Type B pancreatic cell (in vitro differentiated cells): ENCODE measurements at regions not wholly inside any gene's neighbourhood (a gene's known extent, or its start where the extent isn't known, plus 50 kb on each side); places are given as distances from the start of the nearest gene placed in this dataset.

ENCODE experiments used
- DNase-seq: peaks from one replicate; pipeline ENCODE4 v3.0.0; 2021; ENCODE audit warnings: mixed read lengths; ENCODE audit not compliant: unreplicated experiment; ENCODE audit errors: extremely low spot score
- H3K27ac Mint-ChIP-seq: 2 replicates; pipeline ENCODE4 v1.8.0; 2021; ENCODE audit warnings: mild to moderate bottlenecking, mixed read lengths
- H3K27me3 Mint-ChIP-seq: 2 replicates; pipeline ENCODE4 v1.8.0; 2021; ENCODE audit warnings: mixed read lengths
- H3K36me3 Mint-ChIP-seq: 2 replicates; pipeline ENCODE4 v1.8.0; 2021; ENCODE audit warnings: mixed read lengths
- H3K4me1 Mint-ChIP-seq: one replicate; pipeline ENCODE4 v1.8.0; 2021; ENCODE audit warnings: mixed read lengths; ENCODE audit not compliant: unreplicated experiment
- H3K4me3 Mint-ChIP-seq: 2 replicates; pipeline ENCODE4 v1.8.0; 2021; ENCODE audit warnings: mild to moderate bottlenecking, mixed read lengths
- H3K9me3 Mint-ChIP-seq: 2 replicates; pipeline ENCODE4 v1.8.0; 2021; ENCODE audit warnings: mixed read lengths
- TF ChIP-seq, protein P1 (sequence below): fragments of 200-600 bp; sonication (generic); conservative IDR thresholded peaks from 2 replicates; pipeline ENCODE4 v1.5.0; 2021; ENCODE audit warnings: antibody characterized with exemption, mild to moderate bottlenecking

DNA sequence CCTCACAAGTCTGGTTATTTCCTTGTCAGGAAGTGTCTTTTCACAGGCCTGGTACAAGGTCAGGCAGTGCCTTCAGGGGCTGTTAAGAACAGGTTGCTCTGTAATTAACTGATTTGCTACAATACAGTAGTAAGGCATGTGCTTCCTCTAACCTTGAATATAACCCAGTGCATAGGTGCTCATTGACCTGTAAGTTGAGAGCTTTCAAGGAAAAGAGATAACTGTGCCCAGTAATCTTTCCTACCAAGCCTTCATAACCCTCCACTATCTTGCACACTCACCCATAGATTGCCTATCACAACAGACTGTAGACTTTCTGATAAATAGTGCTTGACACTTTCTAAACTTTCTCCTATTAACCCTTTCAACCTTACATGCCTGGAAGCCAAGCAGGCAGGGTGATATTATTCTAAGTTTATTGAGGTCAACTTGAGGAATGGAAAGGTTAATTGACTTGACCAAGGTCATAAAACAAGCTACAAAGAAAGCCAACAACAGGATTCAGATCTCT is 148.1 kb downstream of the PPARGC1A start:
- TF ChIP-seq, protein P1, sequence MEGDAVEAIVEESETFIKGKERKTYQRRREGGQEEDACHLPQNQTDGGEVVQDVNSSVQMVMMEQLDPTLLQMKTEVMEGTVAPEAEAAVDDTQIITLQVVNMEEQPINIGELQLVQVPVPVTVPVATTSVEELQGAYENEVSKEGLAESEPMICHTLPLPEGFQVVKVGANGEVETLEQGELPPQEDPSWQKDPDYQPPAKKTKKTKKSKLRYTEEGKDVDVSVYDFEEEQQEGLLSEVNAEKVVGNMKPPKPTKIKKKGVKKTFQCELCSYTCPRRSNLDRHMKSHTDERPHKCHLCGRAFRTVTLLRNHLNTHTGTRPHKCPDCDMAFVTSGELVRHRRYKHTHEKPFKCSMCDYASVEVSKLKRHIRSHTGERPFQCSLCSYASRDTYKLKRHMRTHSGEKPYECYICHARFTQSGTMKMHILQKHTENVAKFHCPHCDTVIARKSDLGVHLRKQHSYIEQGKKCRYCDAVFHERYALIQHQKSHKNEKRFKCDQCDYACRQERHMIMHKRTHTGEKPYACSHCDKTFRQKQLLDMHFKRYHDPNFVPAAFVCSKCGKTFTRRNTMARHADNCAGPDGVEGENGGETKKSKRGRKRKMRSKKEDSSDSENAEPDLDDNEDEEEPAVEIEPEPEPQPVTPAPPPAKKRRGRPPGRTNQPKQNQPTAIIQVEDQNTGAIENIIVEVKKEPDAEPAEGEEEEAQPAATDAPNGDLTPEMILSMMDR: no peak

DNA sequence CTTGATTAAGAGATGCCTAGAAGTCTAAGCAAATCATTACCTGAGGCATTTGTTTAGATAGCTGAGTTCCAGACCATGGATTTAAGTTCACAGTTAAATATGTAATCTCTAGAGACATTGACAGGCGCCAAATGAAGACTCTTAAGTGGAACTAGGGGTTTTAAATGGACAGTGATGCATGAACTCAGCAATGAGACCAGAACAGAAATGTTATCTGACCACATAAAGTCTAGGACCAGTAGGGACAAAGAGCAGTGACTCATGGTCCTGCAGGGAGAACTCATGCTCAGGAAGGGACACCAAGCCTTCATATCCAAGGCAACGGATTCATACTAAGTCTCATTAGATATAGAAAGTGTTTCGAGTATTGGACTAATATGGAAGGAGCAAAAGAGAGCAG is 152.3 kb downstream of the PPARGC1A start:
- Mint-ChIP-seq H3K36me3 (no peaks in the 10 kb centered on the region), H3K9me3 (no peaks in the 10 kb centered on the region), H3K4me3 (no peak overlapping the region), H3K4me1 (peaks cover 6% of the 10 kb centered on the region), H3K27me3 (peaks cover 5% of the 10 kb centered on the region), H3K27ac (no peak overlapping the region)
- no peak for DNase-seq
- TF ChIP-seq, protein P1: no peak

More for the DNA sequence above, 148.1 kb downstream of the PPARGC1A start:
- H3K36me3 Mint-ChIP-seq: no peaks in the 10 kb centered on the region
- H3K27me3 Mint-ChIP-seq: peaks cover 4% of the 10 kb centered on the region
- no peak for DNase-seq
- peaks cover 6% of the 10 kb centered on the region for H3K4me1 Mint-ChIP-seq
- H3K27ac Mint-ChIP-seq: no peak overlapping the region
- no peak overlapping the region for H3K4me3 Mint-ChIP-seq
- H3K9me3 Mint-ChIP-seq: no peaks in the 10 kb centered on the region

DNA sequence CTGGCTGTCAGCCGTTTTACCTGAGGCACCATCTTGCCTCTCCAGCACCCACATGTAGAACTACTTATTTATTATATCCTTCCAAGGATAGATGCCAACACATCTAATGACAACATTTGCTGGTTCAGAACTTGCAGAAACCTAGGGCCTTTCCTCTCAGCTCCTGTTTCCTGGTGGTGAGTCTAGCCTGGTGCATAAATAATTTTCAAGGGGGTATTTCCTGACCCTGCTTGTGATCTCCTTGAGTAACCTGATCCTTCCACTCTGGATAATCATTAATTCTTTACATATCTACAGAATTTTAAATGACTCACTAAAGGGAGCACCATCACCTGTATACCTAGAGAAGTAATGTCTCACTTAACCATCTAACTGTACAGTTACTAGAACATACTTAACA is 153.4 kb downstream of the PPARGC1A start:
- TF ChIP-seq, protein P1: no peak
- no peak for DNase-seq
- Mint-ChIP-seq H3K36me3 (no peaks in the 10 kb centered on the region), H3K4me3 (no peak overlapping the region), H3K27me3 (peaks cover 9% of the 10 kb centered on the region), H3K9me3 (no peaks in the 10 kb centered on the region), H3K4me1 (peaks cover 4% of the 10 kb centered on the region), H3K27ac (no peak overlapping the region)

DNA sequence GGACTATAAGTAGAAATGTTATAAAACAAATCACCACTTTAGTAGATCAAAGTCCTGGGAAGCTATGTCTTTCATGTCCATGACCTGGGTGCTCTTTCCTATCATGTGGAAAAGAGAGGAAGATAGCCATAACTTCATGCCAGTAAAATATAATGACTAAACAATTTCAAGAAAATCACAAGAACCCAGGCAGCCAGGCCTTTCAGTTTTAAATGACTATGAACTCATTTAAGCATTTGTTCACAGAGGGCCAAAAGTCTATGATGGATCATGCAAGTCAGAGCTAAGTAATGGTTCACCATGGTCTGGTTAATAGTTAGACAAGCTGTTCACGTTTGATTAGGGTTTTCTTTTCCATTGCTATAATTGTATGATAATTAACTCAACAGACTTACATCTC is 155.8 kb downstream of the PPARGC1A start:
- no peaks in the 10 kb centered on the region for H3K36me3 Mint-ChIP-seq

DNA sequence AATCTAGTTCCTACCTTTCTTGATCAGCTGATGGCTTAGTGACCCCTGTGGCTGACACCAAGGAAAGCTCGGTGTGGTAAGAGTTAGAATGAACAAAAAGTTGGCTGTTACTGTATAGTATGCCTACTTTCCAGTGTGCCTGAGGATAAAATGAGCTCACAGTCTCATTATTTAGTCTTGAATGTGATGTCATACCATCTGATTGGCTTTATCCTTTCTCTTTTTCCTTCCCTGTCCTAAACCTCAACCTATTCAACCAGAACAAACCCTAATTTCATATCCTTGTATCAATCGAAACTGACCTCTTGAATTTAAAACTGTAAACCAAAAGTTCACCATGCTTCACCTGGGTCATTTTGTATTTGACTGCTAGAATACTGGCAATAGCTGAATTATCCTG is 156.4 kb downstream of the PPARGC1A start:
- DNase-seq: no peak
- H3K27me3 Mint-ChIP-seq: peaks cover 9% of the 10 kb centered on the region
- TF ChIP-seq, protein P1: no peak
- H3K4me1 Mint-ChIP-seq: no peaks in the 10 kb centered on the region
- H3K9me3 Mint-ChIP-seq: no peaks in the 10 kb centered on the region
- H3K36me3 Mint-ChIP-seq: no peaks in the 10 kb centered on the region
- H3K4me3 Mint-ChIP-seq: no peak overlapping the region
- no peak overlapping the region for H3K27ac Mint-ChIP-seq

More for the DNA sequence above, 155.8 kb downstream of the PPARGC1A start:
- no peak overlapping the region for H3K27ac Mint-ChIP-seq
- DNase-seq: no peak
- H3K4me1 Mint-ChIP-seq: no peaks in the 10 kb centered on the region
- H3K27me3 Mint-ChIP-seq: peaks cover 9% of the 10 kb centered on the region
- H3K9me3 Mint-ChIP-seq: no peaks in the 10 kb centered on the region
- no peak overlapping the region for H3K4me3 Mint-ChIP-seq
- TF ChIP-seq, protein P1: no peak

DNA sequence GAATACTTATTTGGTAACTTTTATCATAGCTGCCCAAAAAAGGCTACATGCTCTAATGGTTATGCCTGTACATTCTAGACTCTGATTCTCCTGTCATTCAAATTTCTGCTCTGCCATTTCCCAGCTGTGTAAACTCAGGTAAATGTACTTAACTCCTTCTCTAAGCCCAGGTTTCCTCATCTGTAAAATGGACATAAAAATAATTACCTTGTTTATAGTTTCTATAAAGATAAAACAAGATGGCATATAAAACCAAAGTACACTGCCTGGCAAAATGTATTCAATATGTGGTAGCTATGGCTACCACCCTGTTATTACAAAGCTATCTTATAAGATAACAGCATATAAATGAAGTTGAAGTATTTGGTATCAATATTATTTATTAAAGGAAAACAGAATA is 158.8 kb downstream of the PPARGC1A start:
- Mint-ChIP-seq H3K9me3 (no peaks in the 10 kb centered on the region), H3K36me3 (no peaks in the 10 kb centered on the region), H3K4me1 (no peaks in the 10 kb centered on the region), H3K4me3 (no peak overlapping the region), H3K27me3 (peaks cover 12% of the 10 kb centered on the region), H3K27ac (no peak overlapping the region)
- TF ChIP-seq, protein P1: no peak
- DNase-seq: no peak
